ENCODE measurements at regions not wholly inside any gene's neighbourhood (a gene's known extent, or its start where the extent isn't known, plus 50 kb on each side); places are given as distances from the start of the nearest gene placed in this dataset.

GRCh38 chr21:25281134-25281533, 326.1 kb downstream of the MRPL39 start:
- TF ChIP-seq EZH2 (IDR thresholded peaks at IDR 0.05; ENCODE audit: borderline replicate concordance, low read depth, low read length, severe bottlenecking) (no peak), CTCF (IDR thresholded peaks at IDR 0.05; ENCODE audit: borderline replicate concordance, extremely low read depth, low read length, poor library complexity, severe bottlenecking) (no peak)

All from DND-41 (cell line).